HepG2 (cell line): ENCODE measurements at regions not wholly inside any gene's neighbourhood (a gene's known extent, or its start where the extent isn't known, plus 50 kb on each side); places are given as distances from the start of the nearest gene placed in this dataset.

Source experiments
- CHD2 ChIP-seq: IDR thresholded peaks from 2 replicates; pipeline ENCODE4 v1.6.1; 2011; ENCODE audit warnings: low read depth, low read length, improper control_type of control experiment
- ETV6 ChIP-seq: sonication (generic); formaldehyde crosslinking; conservative IDR thresholded peaks from 2 replicates; pipeline ENCODE4 v1.4.0; 2020; ENCODE audit warnings: missing genetic modification reagents
- FOXK2 ChIP-seq: fragments of 450-650 bp; IDR thresholded peaks from 2 replicates; pipeline ENCODE4 v1.6.1; 2016
- HES4 ChIP-seq: sonication (generic); formaldehyde crosslinking; IDR thresholded peaks from 2 replicates; pipeline ENCODE4 v1.9.0; 2021; ENCODE audit warnings: mild to moderate bottlenecking, missing genetic modification reagents, borderline replicate concordance
- IKZF1 ChIP-seq: fragments of 450-650 bp; IDR thresholded peaks from 2 replicates; pipeline ENCODE4 v1.7.1; 2016
- KAT8 ChIP-seq: IDR thresholded peaks from 2 replicates; pipeline ENCODE4 v1.6.1; 2016; ENCODE audit warnings: missing genetic modification reagents, missing compliant biosample characterization
- KLF9 ChIP-seq: IDR thresholded peaks from 2 replicates; pipeline ENCODE4 v1.6.1; 2016; ENCODE audit warnings: low read depth
- RBM22 ChIP-seq: fragments of 200-400 bp; formaldehyde crosslinking; optimal IDR thresholded peaks from 2 replicates; pipeline ENCODE3; 2017; ENCODE audit warnings: mild to moderate bottlenecking, low read length, moderate library complexity
- SIN3A ChIP-seq: IDR thresholded peaks from 2 replicates; pipeline ENCODE4 v1.6.1; 2011; ENCODE audit warnings: low read depth, mild to moderate bottlenecking, control low read depth, low read length, borderline replicate concordance
- SRF ChIP-seq: IDR thresholded peaks from 2 replicates; pipeline ENCODE4 v1.6.1; 2011; ENCODE audit warnings: mild to moderate bottlenecking, low read depth, low read length, moderate library complexity
- TEAD3 ChIP-seq: optimal IDR thresholded peaks from 2 replicates; pipeline ENCODE3; 2016; ENCODE audit warnings: borderline replicate concordance
- ZFAT ChIP-seq: sonication (generic); formaldehyde crosslinking; conservative IDR thresholded peaks from 2 replicates; pipeline ENCODE4 v1.8.1; 2023; ENCODE audit warnings: missing genetic modification reagents, inconsistent platforms
- ZNF331 ChIP-seq: sonication (generic); formaldehyde crosslinking; IDR thresholded peaks from 2 replicates; pipeline ENCODE4 v1.4.0; 2020; ENCODE audit warnings: missing genetic modification reagents
- ZNF563 ChIP-seq: sonication (generic); formaldehyde crosslinking; IDR thresholded peaks from 2 replicates; pipeline ENCODE4 v1.8.0; 2022; ENCODE audit warnings: mild to moderate bottlenecking, moderate library complexity, missing genetic modification reagents
- ZNF564 ChIP-seq: sonication (generic); formaldehyde crosslinking; IDR thresholded peaks from 2 replicates; pipeline ENCODE4 v1.8.1; 2023; ENCODE audit warnings: mild to moderate bottlenecking, missing genetic modification reagents
- ZNF614 ChIP-seq: IDR thresholded peaks from 2 replicates; pipeline ENCODE4 v1.6.1; 2018; ENCODE audit warnings: missing biosample characterization, missing genetic modification reagents, inconsistent platforms, borderline replicate concordance
- ZNF616 ChIP-seq: sonication (generic); formaldehyde crosslinking; IDR thresholded peaks from 2 replicates; pipeline ENCODE4 v1.5.0; 2020; ENCODE audit warnings: low read depth, mild to moderate bottlenecking, missing genetic modification reagents
- ZNF660 ChIP-seq: sonication (generic); formaldehyde crosslinking; IDR thresholded peaks from 2 replicates; pipeline ENCODE4 v1.5.1; 2020; ENCODE audit warnings: mild to moderate bottlenecking, low read depth, missing genetic modification reagents, borderline replicate concordance
- TF ChIP-seq, protein P1 (sequence below): sonication (generic); formaldehyde crosslinking; IDR thresholded peaks from 2 replicates; pipeline ENCODE4 v1.5.0; 2020; ENCODE audit warnings: mild to moderate bottlenecking, missing genetic modification reagents, borderline replicate concordance
- TF ChIP-seq, protein P2 (sequence below): sonication (generic); formaldehyde crosslinking; IDR thresholded peaks from 2 replicates; pipeline ENCODE4 v1.4.0; 2020; ENCODE audit warnings: missing genetic modification reagents, borderline replicate concordance
- TF ChIP-seq, protein P3 (sequence below): sonication (generic); formaldehyde crosslinking; IDR thresholded peaks from 2 replicates; pipeline ENCODE4 v1.8.0; 2023; ENCODE audit warnings: mild to moderate bottlenecking, missing genetic modification reagents

DNA sequence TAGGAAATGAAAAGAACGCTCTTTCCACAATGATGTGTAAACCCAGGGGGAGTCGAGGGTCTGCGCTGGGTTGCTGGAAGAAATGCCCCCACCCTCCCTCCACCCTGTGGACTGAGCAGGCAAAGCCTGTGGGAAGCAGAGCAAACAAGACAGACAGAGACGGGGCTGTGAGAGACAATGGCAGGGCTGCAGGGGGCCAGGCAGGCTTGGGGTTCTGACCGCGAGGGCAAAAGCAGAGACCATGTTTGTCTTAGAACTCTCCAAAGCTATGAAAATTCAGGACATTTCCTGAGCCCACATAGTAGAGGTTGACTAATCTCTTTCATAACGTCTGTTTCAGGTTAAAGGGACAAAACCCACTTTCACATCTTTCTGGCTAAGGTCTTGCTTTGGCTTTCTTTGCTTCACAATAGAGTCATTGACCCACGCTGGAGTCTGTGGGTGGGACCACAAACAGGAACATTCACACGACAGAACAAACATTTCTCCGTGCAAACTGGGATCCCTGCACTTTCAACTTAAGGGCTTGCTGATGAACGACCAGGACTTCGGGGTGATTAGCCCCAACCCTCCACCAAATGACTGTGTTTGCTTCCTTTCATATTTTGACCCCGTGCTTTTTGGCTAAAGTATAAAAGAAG is 156.0 kb upstream of the TPM1 start (continued):
- TF ChIP-seq, protein P1, sequence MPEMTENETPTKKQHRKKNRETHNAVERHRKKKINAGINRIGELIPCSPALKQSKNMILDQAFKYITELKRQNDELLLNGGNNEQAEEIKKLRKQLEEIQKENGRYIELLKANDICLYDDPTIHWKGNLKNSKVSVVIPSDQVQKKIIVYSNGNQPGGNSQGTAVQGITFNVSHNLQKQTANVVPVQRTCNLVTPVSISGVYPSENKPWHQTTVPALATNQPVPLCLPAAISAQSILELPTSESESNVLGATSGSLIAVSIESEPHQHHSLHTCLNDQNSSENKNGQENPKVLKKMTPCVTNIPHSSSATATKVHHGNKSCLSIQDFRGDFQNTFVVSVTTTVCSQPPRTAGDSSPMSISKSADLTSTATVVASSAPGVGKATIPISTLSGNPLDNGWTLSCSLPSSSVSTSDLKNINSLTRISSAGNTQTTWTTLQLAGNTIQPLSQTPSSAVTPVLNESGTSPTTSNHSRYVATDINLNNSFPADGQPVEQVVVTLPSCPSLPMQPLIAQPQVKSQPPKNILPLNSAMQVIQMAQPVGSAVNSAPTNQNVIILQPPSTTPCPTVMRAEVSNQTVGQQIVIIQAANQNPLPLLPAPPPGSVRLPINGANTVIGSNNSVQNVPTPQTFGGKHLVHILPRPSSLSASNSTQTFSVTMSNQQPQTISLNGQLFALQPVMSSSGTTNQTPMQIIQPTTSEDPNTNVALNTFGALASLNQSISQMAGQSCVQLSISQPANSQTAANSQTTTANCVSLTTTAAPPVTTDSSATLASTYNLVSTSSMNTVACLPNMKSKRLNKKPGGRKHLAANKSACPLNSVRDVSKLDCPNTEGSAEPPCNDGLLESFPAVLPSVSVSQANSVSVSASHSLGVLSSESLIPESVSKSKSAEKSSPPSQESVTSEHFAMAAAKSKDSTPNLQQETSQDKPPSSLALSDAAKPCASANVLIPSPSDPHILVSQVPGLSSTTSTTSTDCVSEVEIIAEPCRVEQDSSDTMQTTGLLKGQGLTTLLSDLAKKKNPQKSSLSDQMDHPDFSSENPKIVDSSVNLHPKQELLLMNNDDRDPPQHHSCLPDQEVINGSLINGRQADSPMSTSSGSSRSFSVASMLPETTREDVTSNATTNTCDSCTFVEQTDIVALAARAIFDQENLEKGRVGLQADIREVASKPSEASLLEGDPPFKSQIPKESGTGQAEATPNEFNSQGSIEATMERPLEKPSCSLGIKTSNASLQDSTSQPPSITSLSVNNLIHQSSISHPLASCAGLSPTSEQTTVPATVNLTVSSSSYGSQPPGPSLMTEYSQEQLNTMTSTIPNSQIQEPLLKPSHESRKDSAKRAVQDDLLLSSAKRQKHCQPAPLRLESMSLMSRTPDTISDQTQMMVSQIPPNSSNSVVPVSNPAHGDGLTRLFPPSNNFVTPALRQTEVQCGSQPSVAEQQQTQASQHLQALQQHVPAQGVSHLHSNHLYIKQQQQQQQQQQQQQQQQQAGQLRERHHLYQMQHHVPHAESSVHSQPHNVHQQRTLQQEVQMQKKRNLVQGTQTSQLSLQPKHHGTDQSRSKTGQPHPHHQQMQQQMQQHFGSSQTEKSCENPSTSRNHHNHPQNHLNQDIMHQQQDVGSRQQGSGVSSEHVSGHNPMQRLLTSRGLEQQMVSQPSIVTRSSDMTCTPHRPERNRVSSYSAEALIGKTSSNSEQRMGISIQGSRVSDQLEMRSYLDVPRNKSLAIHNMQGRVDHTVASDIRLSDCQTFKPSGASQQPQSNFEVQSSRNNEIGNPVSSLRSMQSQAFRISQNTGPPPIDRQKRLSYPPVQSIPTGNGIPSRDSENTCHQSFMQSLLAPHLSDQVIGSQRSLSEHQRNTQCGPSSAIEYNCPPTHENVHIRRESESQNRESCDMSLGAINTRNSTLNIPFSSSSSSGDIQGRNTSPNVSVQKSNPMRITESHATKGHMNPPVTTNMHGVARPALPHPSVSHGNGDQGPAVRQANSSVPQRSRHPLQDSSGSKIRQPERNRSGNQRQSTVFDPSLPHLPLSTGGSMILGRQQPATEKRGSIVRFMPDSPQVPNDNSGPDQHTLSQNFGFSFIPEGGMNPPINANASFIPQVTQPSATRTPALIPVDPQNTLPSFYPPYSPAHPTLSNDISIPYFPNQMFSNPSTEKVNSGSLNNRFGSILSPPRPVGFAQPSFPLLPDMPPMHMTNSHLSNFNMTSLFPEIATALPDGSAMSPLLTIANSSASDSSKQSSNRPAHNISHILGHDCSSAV (CRISPR knock-in tag): no peak
- no peak for TF ChIP-seq HES4 (CRISPR knock-in tag)
- TF ChIP-seq IKZF1: no peak
- TF ChIP-seq ZNF331 (CRISPR knock-in tag): peak; percentile 55
- no peak for TF ChIP-seq KLF9 (CRISPR knock-in tag)
- TF ChIP-seq CHD2: no peak
- TF ChIP-seq FOXK2: no peak
- TF ChIP-seq SRF: no peak
- TF ChIP-seq, protein P2, sequence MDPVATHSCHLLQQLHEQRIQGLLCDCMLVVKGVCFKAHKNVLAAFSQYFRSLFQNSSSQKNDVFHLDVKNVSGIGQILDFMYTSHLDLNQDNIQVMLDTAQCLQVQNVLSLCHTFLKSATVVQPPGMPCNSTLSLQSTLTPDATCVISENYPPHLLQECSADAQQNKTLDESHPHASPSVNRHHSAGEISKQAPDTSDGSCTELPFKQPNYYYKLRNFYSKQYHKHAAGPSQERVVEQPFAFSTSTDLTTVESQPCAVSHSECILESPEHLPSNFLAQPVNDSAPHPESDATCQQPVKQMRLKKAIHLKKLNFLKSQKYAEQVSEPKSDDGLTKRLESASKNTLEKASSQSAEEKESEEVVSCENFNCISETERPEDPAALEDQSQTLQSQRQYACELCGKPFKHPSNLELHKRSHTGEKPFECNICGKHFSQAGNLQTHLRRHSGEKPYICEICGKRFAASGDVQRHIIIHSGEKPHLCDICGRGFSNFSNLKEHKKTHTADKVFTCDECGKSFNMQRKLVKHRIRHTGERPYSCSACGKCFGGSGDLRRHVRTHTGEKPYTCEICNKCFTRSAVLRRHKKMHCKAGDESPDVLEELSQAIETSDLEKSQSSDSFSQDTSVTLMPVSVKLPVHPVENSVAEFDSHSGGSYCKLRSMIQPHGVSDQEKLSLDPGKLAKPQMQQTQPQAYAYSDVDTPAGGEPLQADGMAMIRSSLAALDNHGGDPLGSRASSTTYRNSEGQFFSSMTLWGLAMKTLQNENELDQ: no peak
- TF ChIP-seq TEAD3 (CRISPR knock-in tag): peak; percentile 51
- no peak for TF ChIP-seq ZNF563 (CRISPR knock-in tag)
- TF ChIP-seq ZNF614 (CRISPR knock-in tag): peak; percentile 80; the same call in 1 of the 2 replicates
- TF ChIP-seq, protein P3, sequence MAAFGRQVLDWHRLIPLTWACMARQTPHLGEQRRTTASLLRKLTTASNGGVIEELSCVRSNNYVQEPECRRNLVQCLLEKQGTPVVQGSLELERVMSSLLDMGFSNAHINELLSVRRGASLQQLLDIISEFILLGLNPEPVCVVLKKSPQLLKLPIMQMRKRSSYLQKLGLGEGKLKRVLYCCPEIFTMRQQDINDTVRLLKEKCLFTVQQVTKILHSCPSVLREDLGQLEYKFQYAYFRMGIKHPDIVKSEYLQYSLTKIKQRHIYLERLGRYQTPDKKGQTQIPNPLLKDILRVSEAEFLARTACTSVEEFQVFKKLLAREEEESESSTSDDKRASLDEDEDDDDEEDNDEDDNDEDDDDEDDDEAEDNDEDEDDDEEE (CRISPR knock-in tag): no peak
- 0 out of 2 replicates have a peak, but pooled peaks have one; percentile 69 for TF ChIP-seq ZNF564 (CRISPR knock-in tag)
- TF ChIP-seq ZNF660 (CRISPR knock-in tag): no peak
- no peak for TF ChIP-seq ZFAT (CRISPR knock-in tag)
- TF ChIP-seq ETV6: no peak
- no peak for TF ChIP-seq ZNF616 (CRISPR knock-in tag)
- TF ChIP-seq RBM22: no peak
- no peak for TF ChIP-seq SIN3A
- TF ChIP-seq KAT8 (CRISPR knock-in tag): peak; percentile 53; the same call in 1 of the 2 replicates
